Activated B cell treated with CpG ODN at 0.5 μM for 24 hours (primary cell): ENCODE measurements at regions not wholly inside any gene's neighbourhood (a gene's known extent, or its start where the extent isn't known, plus 50 kb on each side); places are given as distances from the start of the nearest gene placed in this dataset.

Source experiments
- ATAC-seq: fragments of 200-7000 bp; cut with Tn5 transposase; one replicate; pipeline ENCODE4 v1.10.0; 2021; ENCODE audit warnings: low read depth, mild to moderate bottlenecking, moderate library complexity
- CTCF ChIA-PET: fragments of 350-600 bp; sonication (Branson Sonifier 250); formaldehyde crosslinking; loops from one replicate; lab custom pipeline; 2021; ENCODE audit warnings: antibody characterized with exemption; lab: Charles Lee
- POLR2A ChIA-PET: fragments of 350-600 bp; sonication (Branson Sonifier 250); formaldehyde crosslinking; loops from one replicate; lab custom pipeline; 2021; ENCODE audit warnings: antibody characterized with exemption; lab: Charles Lee
- DNase-seq: peaks from one replicate; pipeline ENCODE4 v3.0.0; 2022
- H3K27ac Mint-ChIP-seq: one replicate; pipeline ENCODE4 v1.8.0; 2020; ENCODE audit warnings: mixed read lengths
- H3K27me3 Mint-ChIP-seq: one replicate; pipeline ENCODE4 v1.8.0; 2021; ENCODE audit warnings: mixed read lengths
- H3K36me3 Mint-ChIP-seq: one replicate; pipeline ENCODE4 v1.8.0; 2021; ENCODE audit warnings: low read depth, mixed read lengths
- H3K4me1 Mint-ChIP-seq: one replicate; pipeline ENCODE4 v1.8.0; 2021; ENCODE audit warnings: mixed read lengths
- H3K4me3 Mint-ChIP-seq: one replicate; pipeline ENCODE4 v1.8.0; 2020; ENCODE audit warnings: mild to moderate bottlenecking, mixed read lengths
- H3K9me3 Mint-ChIP-seq: one replicate; pipeline ENCODE4 v1.8.0; 2020; ENCODE audit warnings: mixed read lengths
- intact Hi-C: fragments of 100-400 bp; cut with micrococcal nuclease; formaldehyde crosslinking; loops from one replicate; pipeline ENCODE4 v1.15.1; 2024
- TF ChIP-seq, protein P1 (sequence below): fragments of 200-600 bp; IDR thresholded peaks from one replicate; pipeline ENCODE4 v1.8.0; 2022; ENCODE audit warnings: antibody characterized with exemption, mild to moderate bottlenecking

DNA sequence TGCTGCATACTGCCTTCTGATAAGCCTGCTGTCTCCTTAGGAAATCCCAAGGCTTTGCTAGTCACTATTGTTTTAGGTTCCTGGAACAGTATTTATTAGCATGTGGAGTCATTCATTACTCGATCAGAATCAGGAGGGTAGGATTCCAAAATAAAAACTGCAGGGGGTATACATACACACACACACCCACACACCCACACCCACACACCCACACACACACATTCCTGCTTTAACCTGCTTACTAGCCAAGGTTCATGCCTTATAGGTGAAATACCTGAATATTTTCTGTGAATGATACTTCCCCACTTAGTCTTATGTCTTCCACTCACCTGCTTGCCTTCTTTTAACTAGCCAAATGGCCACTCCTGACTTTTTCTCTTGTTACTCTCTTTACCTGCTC lies 325.1 kb downstream of the ADGRL2 start:
- intact Hi-C loops = no loop called here
- H3K9me3 Mint-ChIP-seq = no peaks in the 10 kb centered on the region
- CTCF ChIA-PET = no interaction called here
- TF ChIP-seq, protein P1, sequence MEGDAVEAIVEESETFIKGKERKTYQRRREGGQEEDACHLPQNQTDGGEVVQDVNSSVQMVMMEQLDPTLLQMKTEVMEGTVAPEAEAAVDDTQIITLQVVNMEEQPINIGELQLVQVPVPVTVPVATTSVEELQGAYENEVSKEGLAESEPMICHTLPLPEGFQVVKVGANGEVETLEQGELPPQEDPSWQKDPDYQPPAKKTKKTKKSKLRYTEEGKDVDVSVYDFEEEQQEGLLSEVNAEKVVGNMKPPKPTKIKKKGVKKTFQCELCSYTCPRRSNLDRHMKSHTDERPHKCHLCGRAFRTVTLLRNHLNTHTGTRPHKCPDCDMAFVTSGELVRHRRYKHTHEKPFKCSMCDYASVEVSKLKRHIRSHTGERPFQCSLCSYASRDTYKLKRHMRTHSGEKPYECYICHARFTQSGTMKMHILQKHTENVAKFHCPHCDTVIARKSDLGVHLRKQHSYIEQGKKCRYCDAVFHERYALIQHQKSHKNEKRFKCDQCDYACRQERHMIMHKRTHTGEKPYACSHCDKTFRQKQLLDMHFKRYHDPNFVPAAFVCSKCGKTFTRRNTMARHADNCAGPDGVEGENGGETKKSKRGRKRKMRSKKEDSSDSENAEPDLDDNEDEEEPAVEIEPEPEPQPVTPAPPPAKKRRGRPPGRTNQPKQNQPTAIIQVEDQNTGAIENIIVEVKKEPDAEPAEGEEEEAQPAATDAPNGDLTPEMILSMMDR = no peak
- H3K36me3 Mint-ChIP-seq = no peaks in the 10 kb centered on the region
- no peaks in the 10 kb centered on the region for H3K4me1 Mint-ChIP-seq
- no peak overlapping the region for H3K4me3 Mint-ChIP-seq
- no peak for DNase-seq
- POLR2A ChIA-PET = no interaction called here
- no peak overlapping the region for H3K27ac Mint-ChIP-seq
- ATAC-seq = no peak
- H3K27me3 Mint-ChIP-seq = no peaks in the 10 kb centered on the region

DNA sequence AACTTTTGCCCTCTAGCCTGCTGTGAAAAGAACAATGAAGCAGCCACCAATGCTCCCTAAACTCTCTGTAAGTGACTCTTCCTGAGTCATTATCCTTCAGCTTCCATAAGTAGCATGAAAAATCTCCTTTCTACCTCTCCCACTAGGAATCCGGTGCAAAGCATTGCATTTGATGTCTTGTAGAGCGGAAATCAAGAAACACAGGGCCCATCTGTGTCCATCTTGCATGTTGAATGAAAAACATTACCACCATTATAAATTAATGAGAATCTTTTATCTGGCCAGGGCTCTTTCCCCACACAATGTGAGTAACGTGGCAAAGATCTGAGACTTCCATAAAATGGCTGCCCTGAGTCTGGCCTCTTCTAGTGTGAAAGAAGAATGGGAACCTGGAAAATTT lies 324.4 kb downstream of the ADGRL2 start:
- TF ChIP-seq, protein P1 = no peak
- H3K4me1 Mint-ChIP-seq = no peaks in the 10 kb centered on the region
- no peak for ATAC-seq
- no peaks in the 10 kb centered on the region for H3K9me3 Mint-ChIP-seq
- no peak overlapping the region for H3K27ac Mint-ChIP-seq
- intact Hi-C loops = no loop called here
- no peak for DNase-seq
- no peaks in the 10 kb centered on the region for H3K36me3 Mint-ChIP-seq
- ChIA-PET POLR2A (no interaction called here), CTCF (no interaction called here)
- no peaks in the 10 kb centered on the region for H3K27me3 Mint-ChIP-seq
- H3K4me3 Mint-ChIP-seq = no peak overlapping the region

DNA sequence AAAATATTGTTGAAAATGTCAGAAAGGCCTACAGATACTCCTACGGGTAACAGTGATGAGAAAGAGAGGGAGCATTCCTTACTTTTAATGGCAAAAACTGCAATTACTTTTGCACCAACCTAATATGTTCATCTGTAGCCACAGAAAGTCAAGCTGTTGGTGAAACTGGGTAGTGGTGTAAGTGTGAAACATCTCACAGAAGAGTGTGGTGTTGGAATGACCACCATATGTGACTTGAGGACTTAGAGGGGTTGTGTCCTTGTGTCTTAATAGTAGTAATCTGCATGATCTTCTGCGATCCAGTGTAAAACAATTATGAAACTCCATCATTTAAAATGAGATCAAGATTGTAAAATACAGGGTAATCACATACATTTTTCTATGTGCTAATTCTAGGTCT lies 320.7 kb downstream of the ADGRL2 start:
- TF ChIP-seq, protein P1 = no peak
- Mint-ChIP-seq H3K27ac (no peak overlapping the region), H3K36me3 (no peaks in the 10 kb centered on the region), H3K4me1 (no peaks in the 10 kb centered on the region), H3K9me3 (no peaks in the 10 kb centered on the region), H3K27me3 (no peaks in the 10 kb centered on the region), H3K4me3 (no peak overlapping the region)
- ChIA-PET POLR2A (no interaction called here), CTCF (no interaction called here)
- DNase-seq (no peak), ATAC-seq (no peak)
- intact Hi-C loops = no loop called here

DNA sequence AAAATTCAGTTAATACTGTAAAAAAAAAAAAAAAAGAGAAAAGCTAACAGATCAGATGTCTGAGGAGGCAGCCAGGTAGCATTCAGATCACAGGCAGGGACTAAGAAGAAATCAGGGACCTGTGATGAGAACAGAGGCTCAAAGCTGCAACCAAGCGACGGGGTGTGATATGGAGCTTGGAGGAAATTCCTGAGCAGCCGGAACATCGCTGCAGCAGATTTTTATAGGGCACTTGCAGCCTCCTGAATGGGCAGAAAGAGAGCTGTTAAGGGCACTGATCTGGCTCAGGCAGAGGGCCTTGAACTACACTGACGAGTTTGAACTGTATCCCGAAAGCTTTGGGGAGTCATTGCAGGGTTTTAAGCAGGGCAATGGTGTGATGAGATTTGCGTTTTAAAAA lies 315.4 kb downstream of the ADGRL2 start:
- TF ChIP-seq, protein P1 = no peak
- DNase-seq (no peak), ATAC-seq (no peak)
- Mint-ChIP-seq H3K27ac (no peak overlapping the region), H3K36me3 (no peaks in the 10 kb centered on the region), H3K4me1 (no peaks in the 10 kb centered on the region), H3K9me3 (no peaks in the 10 kb centered on the region), H3K4me3 (no peak overlapping the region), H3K27me3 (no peaks in the 10 kb centered on the region)
- CTCF ChIA-PET = no interaction called here
- POLR2A ChIA-PET = no interaction called here
- intact Hi-C loops = no loop called here

DNA sequence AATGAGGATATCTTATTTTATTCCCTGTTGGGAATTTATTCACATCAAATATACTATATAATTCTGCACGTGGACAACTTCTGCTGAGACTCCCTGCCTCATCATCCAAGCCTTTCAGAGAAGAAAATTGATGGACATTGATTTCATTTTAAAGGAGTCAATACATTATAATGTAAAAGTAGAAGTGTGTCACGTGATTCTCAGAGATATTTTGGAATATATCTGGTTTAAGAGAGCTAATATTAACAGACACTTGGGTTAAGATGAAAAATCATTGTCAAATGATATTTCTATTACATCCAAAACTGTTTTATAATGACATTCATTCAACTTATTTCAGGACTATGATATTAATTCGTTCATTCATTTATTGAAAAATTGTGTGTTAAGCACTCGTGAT lies 314.2 kb downstream of the ADGRL2 start:
- intact Hi-C loops = no loop called here
- ChIA-PET CTCF (no interaction called here), POLR2A (no interaction called here)
- Mint-ChIP-seq H3K4me1 (no peaks in the 10 kb centered on the region), H3K9me3 (no peaks in the 10 kb centered on the region), H3K27ac (no peak overlapping the region), H3K27me3 (no peaks in the 10 kb centered on the region), H3K36me3 (no peaks in the 10 kb centered on the region), H3K4me3 (no peak overlapping the region)
- ATAC-seq (no peak), DNase-seq (no peak)
- TF ChIP-seq, protein P1 = no peak
